Fibroblast of lung (primary cell): ENCODE measurements at regions not wholly inside any gene's neighbourhood (a gene's known extent, or its start where the extent isn't known, plus 50 kb on each side); places are given as distances from the start of the nearest gene placed in this dataset.

ENCODE experiments used
- DNase-seq, 2 donors: peaks; one replicate each; pipeline versions ENCODE4 v3.0.0 to v3.0.0-alpha.2; 2010; ENCODE audit warnings: low read depth in 2 of 2
- H2AFZ ChIP-seq: 2 replicates; pipeline ENCODE4 v1.5.1; 2012; ENCODE audit warnings: low read length, control low read depth, inconsistent platforms
- H3K27ac ChIP-seq: 2 replicates; pipeline ENCODE4 v1.5.1; 2011; ENCODE audit warnings: low read length, control low read depth; ENCODE audit not compliant: insufficient read depth
- H3K27me3 ChIP-seq: 2 replicates; pipeline ENCODE4 v1.5.1; 2011; ENCODE audit warnings: mild to moderate bottlenecking, low read length; ENCODE audit not compliant: control insufficient read depth, insufficient read depth
- H3K36me3 ChIP-seq: 2 replicates; pipeline ENCODE4 v1.5.1; 2011; ENCODE audit warnings: low read length; ENCODE audit not compliant: control insufficient read depth, insufficient read depth
- H3K4me1 ChIP-seq: 2 replicates; pipeline ENCODE4 v1.5.1; 2011; ENCODE audit warnings: low read length; ENCODE audit not compliant: control insufficient read depth, insufficient read depth; ENCODE audit errors: extremely low read depth
- H3K4me2 ChIP-seq: 2 replicates; pipeline ENCODE4 v1.5.1; 2011; ENCODE audit warnings: low read length, control low read depth; ENCODE audit not compliant: insufficient read depth; ENCODE audit errors: extremely low read depth
- H3K4me3 ChIP-seq, 4 experiments: fragments of 200-600 bp in 1 of 4; sonication (generic) in 1 of 4; replicated peaks in 1 of 4; 2 replicates each; pipeline ENCODE4 v1.5.1; 2011 to 2016; ENCODE audit warnings: low read length in 4 of 4, low read depth in 3 of 4, mild to moderate bottlenecking in 3 of 4, control low read depth in 2 of 4, inconsistent platforms in 1 of 4, mixed read lengths in 1 of 4; ENCODE audit not compliant: insufficient read depth in 1 of 4; ENCODE audit errors: control extremely low read depth in 1 of 4
- H3K79me2 ChIP-seq: 2 replicates; pipeline ENCODE4 v1.5.1; 2012; ENCODE audit warnings: mild to moderate bottlenecking, low read length, inconsistent platforms; ENCODE audit not compliant: control insufficient read depth, insufficient read depth
- H3K9ac ChIP-seq: 2 replicates; pipeline ENCODE4 v1.5.1; 2011; ENCODE audit warnings: mild to moderate bottlenecking, low read length, control low read depth; ENCODE audit not compliant: insufficient read depth
- H3K9me3 ChIP-seq: 2 replicates; pipeline ENCODE4 v1.5.1; 2012; ENCODE audit warnings: low read depth, low read length; ENCODE audit not compliant: control insufficient read depth, insufficient read depth
- H4K20me1 ChIP-seq: 2 replicates; pipeline ENCODE4 v1.5.1; 2011; ENCODE audit warnings: low read length; ENCODE audit not compliant: control insufficient read depth, insufficient read depth; ENCODE audit errors: extremely low read depth
- EZH2 ChIP-seq: IDR thresholded peaks from 2 replicates; pipeline ENCODE4 v1.5.1; 2012; ENCODE audit warnings: low read length, control low read depth, mild to moderate bottlenecking; ENCODE audit errors: missing control alignments
- TF ChIP-seq, protein P1 (sequence below), 2 donors: IDR thresholded peaks in 1 of 2; conservative IDR thresholded peaks in 1 of 2; 1 replicate in 1 of 2; 2 replicates in 1 of 2; pipeline ENCODE4 v1.5.1; 2011 to 2012; ENCODE audit warnings: low read length in 2 of 2, control low read depth in 1 of 2, inconsistent platforms in 1 of 2, low read depth in 1 of 2, mild to moderate bottlenecking in 1 of 2

DNA sequence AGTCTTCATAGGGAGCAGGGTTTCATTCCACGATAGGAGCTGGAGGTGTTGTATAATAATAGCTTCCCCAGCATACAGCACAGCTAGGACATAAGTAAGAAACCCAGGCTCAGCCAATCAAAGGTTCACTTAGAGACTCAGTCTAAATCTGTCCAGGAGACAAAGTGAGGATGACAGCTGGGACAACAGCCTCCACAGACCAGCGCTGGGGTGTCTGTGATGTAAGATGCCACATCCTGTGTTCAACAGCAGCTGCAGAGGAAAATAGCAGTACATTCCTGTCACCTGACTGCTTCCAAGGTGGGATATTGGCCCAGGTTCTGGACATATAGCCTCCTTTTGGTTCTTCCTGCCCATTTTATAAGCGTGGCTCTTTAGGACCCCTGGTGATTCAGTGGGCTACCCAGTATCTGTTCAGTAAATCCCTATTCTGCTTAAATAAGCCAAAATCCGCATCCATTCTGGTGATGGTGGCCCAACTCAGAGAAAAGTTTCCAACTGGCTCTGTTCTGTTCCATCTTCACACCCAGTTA is 176.8 kb upstream of the SYT6 start:
- H3K4me1 ChIP-seq = no peaks in the 10 kb centered on the region
- no peak overlapping the region for H3K4me2 ChIP-seq
- no peak for TF ChIP-seq EZH2
- TF ChIP-seq, protein P1, sequence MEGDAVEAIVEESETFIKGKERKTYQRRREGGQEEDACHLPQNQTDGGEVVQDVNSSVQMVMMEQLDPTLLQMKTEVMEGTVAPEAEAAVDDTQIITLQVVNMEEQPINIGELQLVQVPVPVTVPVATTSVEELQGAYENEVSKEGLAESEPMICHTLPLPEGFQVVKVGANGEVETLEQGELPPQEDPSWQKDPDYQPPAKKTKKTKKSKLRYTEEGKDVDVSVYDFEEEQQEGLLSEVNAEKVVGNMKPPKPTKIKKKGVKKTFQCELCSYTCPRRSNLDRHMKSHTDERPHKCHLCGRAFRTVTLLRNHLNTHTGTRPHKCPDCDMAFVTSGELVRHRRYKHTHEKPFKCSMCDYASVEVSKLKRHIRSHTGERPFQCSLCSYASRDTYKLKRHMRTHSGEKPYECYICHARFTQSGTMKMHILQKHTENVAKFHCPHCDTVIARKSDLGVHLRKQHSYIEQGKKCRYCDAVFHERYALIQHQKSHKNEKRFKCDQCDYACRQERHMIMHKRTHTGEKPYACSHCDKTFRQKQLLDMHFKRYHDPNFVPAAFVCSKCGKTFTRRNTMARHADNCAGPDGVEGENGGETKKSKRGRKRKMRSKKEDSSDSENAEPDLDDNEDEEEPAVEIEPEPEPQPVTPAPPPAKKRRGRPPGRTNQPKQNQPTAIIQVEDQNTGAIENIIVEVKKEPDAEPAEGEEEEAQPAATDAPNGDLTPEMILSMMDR (conservative IDR thresholded peaks at IDR 0.05 in 1 of 2, IDR thresholded peaks at IDR 0.05 in 1 of 2; ENCODE audit: low read depth in 1 of 2, low read length in 2 of 2) = no peak
- H3K9ac ChIP-seq = no peak overlapping the region
- no peaks in the 10 kb centered on the region for H3K9me3 ChIP-seq
- no peak overlapping the region for H2AFZ ChIP-seq
- H3K27me3 ChIP-seq = peaks cover 21% of the 10 kb centered on the region
- H3K4me3 ChIP-seq = no peak overlapping the region
- DNase-seq = no peak
- no peaks in the 10 kb centered on the region for H4K20me1 ChIP-seq
- no peaks in the 10 kb centered on the region for H3K36me3 ChIP-seq
- no peaks in the 10 kb centered on the region for H3K79me2 ChIP-seq
- no peak overlapping the region for H3K27ac ChIP-seq

DNA sequence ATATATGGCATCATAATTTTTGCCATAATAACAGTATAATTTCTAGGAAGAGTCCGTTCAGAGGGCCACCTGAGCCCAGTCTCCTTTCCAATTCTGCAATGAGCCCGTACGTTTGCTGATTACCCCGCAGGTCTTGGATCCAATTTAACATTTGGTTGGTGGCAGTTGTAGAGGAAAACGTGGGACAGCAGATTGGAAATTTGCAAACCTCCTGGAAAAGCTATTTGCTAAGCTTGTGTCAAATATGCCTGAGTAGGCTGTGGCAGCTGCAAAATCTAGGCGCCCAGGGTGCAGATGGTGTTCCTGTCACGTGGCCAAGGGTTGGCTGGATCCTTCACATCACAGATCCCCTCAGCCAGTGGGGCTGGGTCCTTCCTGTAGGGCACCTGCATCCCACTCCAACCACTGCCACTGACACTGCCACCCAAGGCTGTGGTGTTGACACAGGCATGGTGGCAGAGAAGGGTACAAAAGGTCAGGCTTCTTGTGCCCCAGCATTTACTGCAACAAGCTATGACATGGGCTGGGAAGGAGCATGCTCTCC is 174.8 kb upstream of the SYT6 start:
- no peak overlapping the region for H3K27ac ChIP-seq
- H3K4me2 ChIP-seq = no peak overlapping the region
- no peak overlapping the region for H3K4me3 ChIP-seq
- H4K20me1 ChIP-seq = no peaks in the 10 kb centered on the region
- peaks cover 12% of the 10 kb centered on the region for H3K27me3 ChIP-seq
- no peak overlapping the region for H2AFZ ChIP-seq
- DNase-seq = no peak
- no peak overlapping the region for H3K9ac ChIP-seq
- no peaks in the 10 kb centered on the region for H3K9me3 ChIP-seq
- TF ChIP-seq, protein P1 (conservative IDR thresholded peaks at IDR 0.05 in 1 of 2, IDR thresholded peaks at IDR 0.05 in 1 of 2; ENCODE audit: low read depth in 1 of 2, low read length in 2 of 2) = no peak
- no peak for TF ChIP-seq EZH2
- no peaks in the 10 kb centered on the region for H3K4me1 ChIP-seq
- no peaks in the 10 kb centered on the region for H3K79me2 ChIP-seq
- no peaks in the 10 kb centered on the region for H3K36me3 ChIP-seq

DNA sequence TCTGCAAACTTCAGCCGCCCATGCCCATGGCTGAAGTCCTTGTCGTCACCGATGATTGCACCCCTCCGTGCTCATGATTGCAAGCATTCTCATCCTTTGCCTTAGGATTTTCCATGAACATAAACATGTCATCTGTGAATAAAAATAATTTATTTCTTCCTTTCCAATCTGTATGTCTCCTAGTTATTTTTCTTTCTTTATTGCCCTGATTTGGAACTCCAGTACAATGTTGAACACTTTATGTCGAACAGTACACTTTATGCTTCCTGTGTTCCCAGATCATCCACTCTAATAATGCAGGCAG is 170.9 kb upstream of the SYT6 start:
- no peaks in the 10 kb centered on the region for H3K79me2 ChIP-seq

More for the DNA sequence above, 170.9 kb upstream of the SYT6 start:
- H3K9me3 ChIP-seq = no peaks in the 10 kb centered on the region
- H3K27ac ChIP-seq = no peak overlapping the region
- no peak overlapping the region for H3K4me2 ChIP-seq
- no peak overlapping the region for H2AFZ ChIP-seq
- no peaks in the 10 kb centered on the region for H4K20me1 ChIP-seq
- H3K27me3 ChIP-seq = peaks cover 2% of the 10 kb centered on the region
- TF ChIP-seq, protein P1 (conservative IDR thresholded peaks at IDR 0.05 in 1 of 2, IDR thresholded peaks at IDR 0.05 in 1 of 2; ENCODE audit: low read depth in 1 of 2, low read length in 2 of 2) = no peak
- no peak for TF ChIP-seq EZH2
- H3K36me3 ChIP-seq = no peaks in the 10 kb centered on the region
- H3K4me1 ChIP-seq = peaks cover 9% of the 10 kb centered on the region
- DNase-seq = no peak
- no peak overlapping the region for H3K4me3 ChIP-seq
- no peak overlapping the region for H3K9ac ChIP-seq
